ENCODE measurements at regions not wholly inside any gene's neighbourhood (a gene's known extent, or its start where the extent isn't known, plus 50 kb on each side); places are given as distances from the start of the nearest gene placed in this dataset.

DNA sequence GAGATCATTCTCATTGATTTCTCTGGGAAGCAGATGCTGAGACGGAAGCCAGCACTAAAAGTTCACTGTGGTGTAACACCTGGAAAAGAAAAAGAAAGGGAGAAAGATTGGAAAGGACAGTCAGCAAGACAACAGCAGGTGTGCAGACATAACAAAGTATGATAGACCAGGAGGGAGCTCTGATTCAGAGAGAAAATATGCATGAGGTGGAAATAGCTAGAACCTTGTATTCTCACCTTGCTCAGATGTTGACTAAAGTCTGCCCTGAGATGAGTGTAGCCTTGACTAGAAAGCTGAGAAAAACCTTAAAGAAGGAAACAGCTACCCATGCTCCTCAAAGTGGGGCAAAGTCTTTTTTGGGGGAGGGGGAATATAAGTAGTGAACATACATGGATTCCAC is 1711.8 kb downstream of the EFNB2 start:
- no peaks in the 10 kb centered on the region for H3K4me1 ChIP-seq (ENCODE audit: insufficient read depth, low read length)
- no peaks in the 10 kb centered on the region for H3K36me3 ChIP-seq (ENCODE audit: insufficient read depth, low read length)
- no peaks in the 10 kb centered on the region for H3K9me3 ChIP-seq (ENCODE audit: control insufficient read depth, insufficient read depth, low read length)
- H3K9ac ChIP-seq (ENCODE audit: low read depth, low read length): no peak overlapping the region

DNA sequence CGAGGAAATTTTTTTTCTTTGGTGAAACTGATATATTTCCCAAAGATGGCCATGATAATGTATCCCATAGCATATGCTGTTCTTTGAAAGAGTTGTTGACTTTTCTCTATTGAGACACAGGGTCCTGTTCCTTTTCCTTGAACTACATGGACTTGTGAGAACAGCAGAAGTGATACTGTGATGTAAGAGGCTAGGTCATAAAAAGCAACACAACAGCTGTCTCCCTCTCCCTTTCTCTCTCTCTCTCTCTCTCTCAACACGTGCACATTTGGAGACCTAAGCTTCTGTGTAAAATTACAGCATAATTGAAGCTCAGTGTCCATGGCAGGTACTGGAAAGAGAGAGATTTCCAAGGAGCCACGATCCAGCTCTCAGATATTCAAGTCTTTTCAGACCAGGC is 1712.4 kb downstream of the EFNB2 start:
- no peaks in the 10 kb centered on the region for H3K4me1 ChIP-seq (ENCODE audit: insufficient read depth, low read length)
- H3K9ac ChIP-seq (ENCODE audit: low read depth, low read length): no peak overlapping the region
- no peaks in the 10 kb centered on the region for H3K36me3 ChIP-seq (ENCODE audit: insufficient read depth, low read length)
- H3K9me3 ChIP-seq (ENCODE audit: control insufficient read depth, insufficient read depth, low read length): no peaks in the 10 kb centered on the region

DNA sequence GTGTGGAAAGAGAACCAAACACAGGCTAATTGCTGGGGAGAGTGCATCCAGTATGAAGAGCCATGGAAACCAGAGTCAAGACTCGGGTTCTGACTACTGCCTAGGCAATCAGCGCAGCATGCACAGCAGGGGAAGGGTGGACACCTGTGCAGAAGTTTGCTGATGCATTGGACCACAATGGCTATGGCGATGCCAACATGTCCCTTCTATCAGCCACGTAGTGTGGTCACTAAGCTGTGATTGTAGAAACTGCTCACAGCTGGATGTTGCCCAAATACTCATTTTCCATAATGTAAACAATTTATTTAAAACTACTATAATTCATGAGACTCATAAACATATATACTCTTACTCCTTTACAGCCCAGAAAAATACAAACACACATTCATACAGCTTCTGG is 1718.2 kb downstream of the EFNB2 start:
- no peaks in the 10 kb centered on the region for H3K9me3 ChIP-seq (ENCODE audit: control insufficient read depth, insufficient read depth, low read length)

DNA sequence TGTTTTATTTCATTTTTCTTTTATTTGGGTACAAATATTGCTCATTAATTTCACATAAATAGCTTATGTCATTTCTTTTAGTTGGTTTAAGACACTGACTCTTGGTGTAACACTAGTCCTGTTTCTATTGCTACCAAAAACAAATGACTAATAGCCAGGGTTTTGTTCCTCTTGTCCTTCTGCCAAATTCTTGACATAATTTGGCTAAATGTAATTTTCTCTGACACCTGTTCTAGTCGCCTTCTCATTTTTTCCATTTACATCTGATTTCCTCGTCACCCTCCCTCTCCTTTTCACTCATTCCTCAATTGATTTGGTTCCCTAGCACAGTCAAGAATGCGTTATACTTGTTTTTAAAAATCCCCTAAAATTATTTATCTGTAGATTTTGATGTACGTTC is 1718.7 kb downstream of the EFNB2 start:
- no peaks in the 10 kb centered on the region for H3K9me3 ChIP-seq (ENCODE audit: control insufficient read depth, insufficient read depth, low read length)
- H3K9ac ChIP-seq (ENCODE audit: low read depth, low read length): no peak overlapping the region
- H3K4me1 ChIP-seq (ENCODE audit: insufficient read depth, low read length): no peaks in the 10 kb centered on the region; the same call in 1 of the 2 replicates
- H3K36me3 ChIP-seq (ENCODE audit: insufficient read depth, low read length): no peaks in the 10 kb centered on the region

More for the DNA sequence above, 1718.2 kb downstream of the EFNB2 start:
- H3K36me3 ChIP-seq (ENCODE audit: insufficient read depth, low read length): no peaks in the 10 kb centered on the region
- no peak overlapping the region for H3K9ac ChIP-seq (ENCODE audit: low read depth, low read length)
- H3K4me1 ChIP-seq (ENCODE audit: insufficient read depth, low read length): no peaks in the 10 kb centered on the region

DNA sequence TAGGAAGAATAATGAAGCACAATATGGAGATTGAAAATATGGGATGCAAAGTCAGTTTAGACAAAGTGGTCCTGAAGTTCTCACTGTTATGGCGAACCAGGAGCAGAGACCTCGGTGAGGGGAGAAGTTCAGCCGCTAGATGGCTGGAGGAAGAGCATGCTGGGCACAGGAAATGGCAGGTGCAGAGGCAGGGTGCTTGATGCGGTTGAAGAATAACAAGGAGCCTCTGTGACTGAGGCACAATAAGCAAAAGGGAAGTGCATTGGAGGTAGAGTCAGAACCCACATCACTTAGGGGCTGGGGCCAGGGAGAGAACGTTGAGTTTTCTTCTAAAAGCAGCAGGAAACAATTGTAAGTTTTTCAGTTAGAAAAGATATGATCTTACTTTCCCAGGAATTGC is 1725.2 kb downstream of the EFNB2 start:
- no peaks in the 10 kb centered on the region for H3K9me3 ChIP-seq (ENCODE audit: control insufficient read depth, insufficient read depth, low read length)
- no peaks in the 10 kb centered on the region; the same call in 1 of the 2 replicates for H3K4me1 ChIP-seq (ENCODE audit: insufficient read depth, low read length)
- no peaks in the 10 kb centered on the region for H3K36me3 ChIP-seq (ENCODE audit: insufficient read depth, low read length)
- H3K9ac ChIP-seq (ENCODE audit: low read depth, low read length): no peak overlapping the region

DNA sequence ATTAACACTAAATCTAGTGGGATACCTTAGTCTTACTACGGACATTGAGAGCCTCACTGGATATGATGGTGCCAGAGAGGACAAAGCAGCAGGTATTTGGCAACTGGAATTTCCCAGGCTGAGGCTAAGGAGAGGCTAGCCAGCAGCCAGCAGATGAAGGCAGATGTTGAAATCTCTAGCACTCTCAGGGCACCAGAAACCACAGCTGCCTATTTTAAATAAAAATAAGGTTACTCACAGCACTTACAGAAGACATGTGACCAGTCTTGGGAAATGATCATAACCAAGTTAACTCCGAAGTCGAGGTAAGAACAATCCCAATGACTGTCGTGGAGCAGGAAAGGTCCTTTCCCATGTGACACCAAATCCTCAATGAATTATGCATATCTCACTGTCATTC is 1726.0 kb downstream of the EFNB2 start:
- Histone ChIP-seq H3K36me3 (ENCODE audit: insufficient read depth, low read length) (no peaks in the 10 kb centered on the region), H3K9me3 (ENCODE audit: control insufficient read depth, insufficient read depth, low read length) (no peaks in the 10 kb centered on the region)

DNA sequence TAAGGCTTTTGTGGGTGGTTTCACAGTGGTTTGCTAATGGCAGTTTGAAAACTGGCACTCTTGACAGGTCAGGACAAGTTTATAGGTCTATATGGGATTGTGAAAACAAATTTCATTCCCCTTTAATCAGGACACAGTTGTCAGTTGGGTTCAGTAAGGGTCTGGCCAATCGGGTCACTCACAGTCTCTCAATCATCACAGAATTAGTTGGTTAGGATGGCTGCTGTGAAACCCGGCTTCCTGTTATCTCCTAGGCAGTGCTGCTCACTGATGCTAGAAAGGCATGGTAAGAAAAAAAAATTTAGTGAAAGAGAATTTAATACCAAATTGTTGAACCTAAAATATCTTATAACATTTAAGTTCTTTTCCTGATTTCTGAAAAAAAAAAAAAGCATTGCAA is 1730.1 kb downstream of the EFNB2 start:
- H3K9me3 ChIP-seq (ENCODE audit: control insufficient read depth, insufficient read depth, low read length): no peaks in the 10 kb centered on the region
- no peak overlapping the region for H3K9ac ChIP-seq (ENCODE audit: low read depth, low read length)
- no peaks in the 10 kb centered on the region for H3K4me1 ChIP-seq (ENCODE audit: insufficient read depth, low read length)
- H3K36me3 ChIP-seq (ENCODE audit: insufficient read depth, low read length): no peaks in the 10 kb centered on the region

More for the DNA sequence above, 1726.0 kb downstream of the EFNB2 start:
- no peak overlapping the region for H3K9ac ChIP-seq (ENCODE audit: low read depth, low read length)
- no peaks in the 10 kb centered on the region; the same call in 1 of the 2 replicates for H3K4me1 ChIP-seq (ENCODE audit: insufficient read depth, low read length)

DNA sequence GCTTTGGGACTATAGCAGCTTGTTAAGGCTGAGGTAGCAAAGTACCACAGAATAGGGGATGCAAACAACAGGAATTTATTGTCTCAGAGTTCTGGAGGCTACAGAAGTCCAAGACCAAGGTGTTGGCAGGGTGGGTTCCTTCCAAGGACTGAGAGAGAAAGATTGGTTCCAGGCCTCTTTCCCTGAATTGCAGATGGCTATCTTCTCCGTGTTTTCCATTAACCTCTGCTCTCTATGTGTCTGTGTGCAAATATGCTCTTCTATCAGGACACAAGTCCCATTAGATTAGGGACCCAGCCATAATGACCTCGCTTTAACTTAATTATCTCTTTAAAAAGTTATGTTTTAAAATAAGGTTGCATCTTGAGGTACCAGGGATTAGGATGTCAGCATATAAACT is 1732.9 kb upstream of the SLC10A2 start:
- Histone ChIP-seq H3K4me1 (ENCODE audit: insufficient read depth, low read length) (no peaks in the 10 kb centered on the region), H3K9ac (ENCODE audit: low read depth, low read length) (no peak overlapping the region), H3K9me3 (ENCODE audit: control insufficient read depth, insufficient read depth, low read length) (no peaks in the 10 kb centered on the region), H3K36me3 (ENCODE audit: insufficient read depth, low read length) (no peaks in the 10 kb centered on the region)

DNA sequence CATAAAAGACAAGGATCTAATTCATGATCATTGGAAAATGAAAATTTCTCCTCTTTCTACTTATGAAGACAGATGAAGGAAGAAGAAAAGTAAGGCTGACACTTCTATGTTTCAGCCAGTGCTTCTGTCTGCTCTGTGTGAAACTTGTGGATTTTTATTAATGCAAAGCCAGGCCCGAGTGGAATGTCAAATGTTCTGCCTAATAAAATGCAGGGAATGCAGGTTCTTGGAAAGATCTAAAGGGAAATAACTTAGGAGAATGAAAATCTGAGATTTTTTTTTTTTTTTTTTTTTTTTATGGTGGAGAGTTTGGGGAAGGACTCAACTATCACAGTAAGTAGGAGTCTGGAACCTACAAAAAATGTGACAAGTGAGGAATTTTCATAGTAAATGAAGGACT is 1732.3 kb upstream of the SLC10A2 start:
- H3K9me3 ChIP-seq (ENCODE audit: control insufficient read depth, insufficient read depth, low read length): no peaks in the 10 kb centered on the region
- H3K36me3 ChIP-seq (ENCODE audit: insufficient read depth, low read length): no peaks in the 10 kb centered on the region
- no peak overlapping the region for H3K9ac ChIP-seq (ENCODE audit: low read depth, low read length)
- H3K4me1 ChIP-seq (ENCODE audit: insufficient read depth, low read length): no peaks in the 10 kb centered on the region

DNA sequence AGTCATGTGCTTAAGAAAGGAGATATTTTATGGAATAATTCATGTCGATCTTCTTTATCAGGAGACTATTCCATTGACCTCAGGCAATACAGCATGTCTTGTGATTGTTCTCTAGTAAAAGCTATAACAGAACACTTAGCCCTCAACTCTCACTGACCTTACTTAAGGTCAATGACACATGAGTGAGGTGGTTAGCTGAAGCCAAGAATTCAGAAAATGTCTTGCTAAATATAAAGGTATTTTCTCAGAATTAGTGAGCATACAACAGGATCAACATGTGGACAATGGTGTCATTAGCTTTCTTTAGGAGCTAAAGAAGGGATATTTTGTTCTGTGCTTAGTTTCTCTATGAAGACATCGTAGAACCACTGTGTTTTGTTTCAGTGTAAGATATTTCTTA is 1730.4 kb upstream of the SLC10A2 start:
- no peaks in the 10 kb centered on the region for H3K36me3 ChIP-seq (ENCODE audit: insufficient read depth, low read length)
- no peaks in the 10 kb centered on the region for H3K9me3 ChIP-seq (ENCODE audit: control insufficient read depth, insufficient read depth, low read length)
- H3K9ac ChIP-seq (ENCODE audit: low read depth, low read length): no peak overlapping the region
- no peaks in the 10 kb centered on the region for H3K4me1 ChIP-seq (ENCODE audit: insufficient read depth, low read length)

DNA sequence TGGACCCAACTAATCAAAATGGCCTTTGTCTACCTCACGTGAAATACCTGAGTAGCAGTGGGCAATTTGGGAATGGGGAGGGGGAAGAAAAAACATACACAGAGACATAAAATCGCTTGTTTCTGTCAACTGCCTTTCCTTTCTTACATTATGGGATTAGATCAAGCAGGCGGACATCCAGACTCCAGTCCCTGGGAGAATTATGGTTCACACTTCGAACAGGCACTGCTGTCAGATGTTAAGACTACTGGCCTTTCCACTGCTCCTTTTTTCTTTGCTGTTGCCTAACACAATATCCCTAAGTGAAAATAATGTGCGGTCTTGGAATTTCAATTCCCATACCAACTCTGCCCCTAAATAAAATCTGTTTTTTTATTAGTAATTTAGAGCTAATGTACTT is 1719.7 kb upstream of the SLC10A2 start:
- no peaks in the 10 kb centered on the region for H3K36me3 ChIP-seq (ENCODE audit: insufficient read depth, low read length)
- H3K9ac ChIP-seq (ENCODE audit: low read depth, low read length): no peak overlapping the region
- no peaks in the 10 kb centered on the region for H3K4me1 ChIP-seq (ENCODE audit: insufficient read depth, low read length)
- no peaks in the 10 kb centered on the region for H3K9me3 ChIP-seq (ENCODE audit: control insufficient read depth, insufficient read depth, low read length)

DNA sequence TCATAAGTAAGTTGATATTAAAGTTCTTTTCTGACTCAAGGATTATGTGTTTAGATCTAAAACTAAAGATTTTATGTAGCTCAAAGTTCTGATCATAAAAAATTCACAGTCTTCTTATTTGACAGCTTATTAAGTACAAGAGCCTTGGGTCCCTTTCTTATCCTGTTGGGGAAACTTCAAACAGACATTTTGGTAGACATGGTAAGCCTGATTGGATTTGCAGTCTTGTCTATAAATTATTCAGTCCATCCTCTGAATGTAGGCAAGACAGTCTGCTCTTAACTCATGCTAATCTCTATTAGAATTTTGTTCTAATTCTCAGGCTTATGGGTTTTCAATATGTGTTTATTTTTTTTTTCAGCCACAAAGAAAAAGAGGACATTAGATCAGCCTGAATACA is 1718.7 kb upstream of the SLC10A2 start:
- Histone ChIP-seq H3K9me3 (ENCODE audit: control insufficient read depth, insufficient read depth, low read length) (no peaks in the 10 kb centered on the region), H3K4me1 (ENCODE audit: insufficient read depth, low read length) (peaks cover 4% of the 10 kb centered on the region), H3K9ac (ENCODE audit: low read depth, low read length) (no peak overlapping the region), H3K36me3 (ENCODE audit: insufficient read depth, low read length) (no peaks in the 10 kb centered on the region)

DNA sequence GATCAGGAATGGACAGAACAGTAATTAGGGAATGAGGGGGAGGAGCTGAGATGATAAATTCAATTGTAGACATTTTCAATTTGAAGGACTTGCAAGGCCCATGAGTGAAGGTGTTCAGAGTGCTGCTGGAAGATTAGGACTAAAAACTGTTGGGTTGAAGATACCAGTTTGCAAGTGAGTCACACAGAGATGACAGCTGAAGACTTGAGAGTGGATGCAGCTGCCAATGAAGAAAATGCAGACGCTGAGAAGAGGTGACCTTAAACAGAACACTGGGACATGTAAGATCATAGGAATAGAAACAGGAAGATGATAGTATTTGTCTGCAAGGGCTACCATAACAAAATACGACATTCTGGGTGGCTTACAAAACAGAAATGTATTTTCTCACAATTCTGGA is 1716.5 kb upstream of the SLC10A2 start:
- H3K36me3 ChIP-seq (ENCODE audit: insufficient read depth, low read length): no peaks in the 10 kb centered on the region
- H3K9ac ChIP-seq (ENCODE audit: low read depth, low read length): no peak overlapping the region
- peaks cover 14% of the 10 kb centered on the region for H3K4me1 ChIP-seq (ENCODE audit: insufficient read depth, low read length)
- no peaks in the 10 kb centered on the region for H3K9me3 ChIP-seq (ENCODE audit: control insufficient read depth, insufficient read depth, low read length)

DNA sequence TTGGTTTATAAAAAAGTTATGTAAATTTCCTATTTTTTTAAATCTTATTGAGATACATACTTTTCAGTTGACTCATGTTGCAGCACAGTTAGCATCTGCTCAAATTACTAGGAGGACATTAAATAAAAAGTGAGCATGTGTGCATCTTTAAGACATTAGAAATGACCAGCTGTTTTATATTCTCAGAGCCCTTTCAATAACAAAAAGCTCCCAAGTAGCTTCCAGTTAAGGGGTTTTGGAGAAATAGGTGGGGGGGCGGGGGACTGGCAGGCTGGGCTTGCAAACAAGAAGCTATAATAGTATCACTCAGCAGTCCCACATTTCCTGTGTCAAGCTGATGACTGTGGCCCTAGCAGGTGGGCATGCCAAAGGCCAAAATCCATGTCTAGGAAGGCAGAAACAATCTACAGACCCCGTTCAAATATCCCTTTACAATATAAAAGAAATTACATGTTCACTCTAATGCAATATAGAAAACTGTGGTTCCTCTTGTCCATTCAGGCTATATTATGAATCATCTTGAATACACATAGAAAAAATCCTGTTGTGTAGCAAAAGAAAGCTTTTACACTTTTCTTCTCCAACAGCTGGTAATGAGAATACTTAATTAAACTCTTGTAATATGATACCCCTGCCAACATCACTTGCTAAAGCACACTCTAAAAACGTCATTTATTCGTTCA is 1713.2 kb upstream of the SLC10A2 start:
- Histone ChIP-seq H3K4me1 (ENCODE audit: insufficient read depth, low read length) (peaks cover 14% of the 10 kb centered on the region), H3K9me3 (ENCODE audit: control insufficient read depth, insufficient read depth, low read length) (no peaks in the 10 kb centered on the region), H3K9ac (ENCODE audit: low read depth, low read length) (no peak overlapping the region), H3K36me3 (ENCODE audit: insufficient read depth, low read length) (no peaks in the 10 kb centered on the region)

DNA sequence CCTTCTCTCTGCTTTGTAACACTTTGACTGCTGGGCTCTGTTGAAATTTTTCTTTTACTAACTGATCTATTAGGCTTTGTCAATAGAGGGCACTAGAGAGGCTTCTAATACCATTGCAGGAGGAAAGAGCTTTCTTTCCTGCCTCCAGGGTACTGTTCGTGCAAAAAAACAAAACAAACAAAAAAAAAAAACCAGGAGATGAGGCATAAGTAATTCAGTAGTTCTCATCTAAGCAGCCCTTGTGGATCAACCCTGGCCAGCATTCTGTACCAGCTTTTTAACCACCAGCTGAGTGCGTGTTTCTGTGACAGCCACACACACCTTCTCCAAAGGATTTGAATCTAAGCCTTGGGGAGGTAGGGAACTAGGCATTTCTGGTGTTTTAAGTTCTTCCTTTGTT is 1707.6 kb upstream of the SLC10A2 start:
- Histone ChIP-seq H3K9ac (ENCODE audit: low read depth, low read length) (peak overlapping the region; percentile 9; the same call in 1 of the 2 replicates), H3K36me3 (ENCODE audit: insufficient read depth, low read length) (no peaks in the 10 kb centered on the region), H3K4me1 (ENCODE audit: insufficient read depth, low read length) (0 out of 2 replicates have a peak, but pooled peaks cover 6% of the 10 kb centered on the region), H3K9me3 (ENCODE audit: control insufficient read depth, insufficient read depth, low read length) (0 out of 2 replicates have a peak, but pooled peaks cover 2% of the 10 kb centered on the region)
